Inflammatory macrophage treated with lipopolysaccharide for 1 hour (primary cell): ENCODE measurements at regions not wholly inside any gene's neighbourhood (a gene's known extent, or its start where the extent isn't known, plus 50 kb on each side); places are given as distances from the start of the nearest gene placed in this dataset.

Source experiments
- DNase-seq, 2 donors: peaks; one replicate each; pipeline ENCODE4 v3.0.0-alpha.2; 2020 to 2022

- no peak for DNase-seq
These were observed 886.2 kb upstream of the MGAT4C start for GRCh38 chr12:87142342-87142741.

GRCh38 chr12:87141091-87141490 is 884.9 kb upstream of the MGAT4C start:
- DNase-seq, result no peak

- DNase-seq, result no peak
These were observed 884.1 kb upstream of the MGAT4C start for GRCh38 chr12:87140262-87140661.

- DNase-seq, result no peak
These were observed 881.0 kb upstream of the MGAT4C start for GRCh38 chr12:87137220-87137619.

GRCh38 chr12:87136330-87136976 is 880.3 kb upstream of the MGAT4C start:
- no peak for DNase-seq

- DNase-seq, result no peak
These were observed 871.1 kb upstream of the MGAT4C start for GRCh38 chr12:87127272-87127671.

GRCh38 chr12:87121896-87122295 is 865.7 kb upstream of the MGAT4C start:
- DNase-seq, result no peak

- DNase-seq, result no peak
These were observed 864.2 kb upstream of the MGAT4C start for GRCh38 chr12:87120440-87120839.

- no peak for DNase-seq
These were observed 863.5 kb upstream of the MGAT4C start for GRCh38 chr12:87119713-87120112.

GRCh38 chr12:87117526-87117925 is 861.3 kb upstream of the MGAT4C start:
- no peak for DNase-seq

- DNase-seq, result no peak
These were observed 860.6 kb upstream of the MGAT4C start for GRCh38 chr12:87116780-87117179.

- no peak for DNase-seq
These were observed 856.6 kb upstream of the MGAT4C start for GRCh38 chr12:87112571-87113345.

GRCh38 chr12:87107766-87108165 is 851.6 kb upstream of the MGAT4C start:
- no peak for DNase-seq

GRCh38 chr12:87107270-87107669 is 851.1 kb upstream of the MGAT4C start:
- no peak for DNase-seq

GRCh38 chr12:87096082-87096585 is 839.9 kb upstream of the MGAT4C start:
- no peak for DNase-seq

- no peak for DNase-seq
These were observed 838.2 kb upstream of the MGAT4C start for GRCh38 chr12:87094356-87094755.

GRCh38 chr12:87092421-87092820 is 836.2 kb upstream of the MGAT4C start:
- DNase-seq, result no peak

- DNase-seq, result no peak
These were observed 830.1 kb upstream of the MGAT4C start for GRCh38 chr12:87086118-87086891.

- no peak for DNase-seq
These were observed 829.1 kb upstream of the MGAT4C start for GRCh38 chr12:87085286-87085685.

GRCh38 chr12:87082756-87083155 is 826.6 kb upstream of the MGAT4C start:
- no peak for DNase-seq

- no peak for DNase-seq
These were observed 818.6 kb upstream of the MGAT4C start for GRCh38 chr12:87074781-87075180.

GRCh38 chr12:87066326-87066725 is 810.1 kb upstream of the MGAT4C start:
- no peak for DNase-seq

- DNase-seq, result no peak
These were observed 803.0 kb upstream of the MGAT4C start for GRCh38 chr12:87059231-87059630.

GRCh38 chr12:87054226-87054625 is 798.0 kb upstream of the MGAT4C start:
- DNase-seq, result no peak
